ENCODE measurements at regions not wholly inside any gene's neighbourhood (a gene's known extent, or its start where the extent isn't known, plus 50 kb on each side); places are given as distances from the start of the nearest gene placed in this dataset.

DNA sequence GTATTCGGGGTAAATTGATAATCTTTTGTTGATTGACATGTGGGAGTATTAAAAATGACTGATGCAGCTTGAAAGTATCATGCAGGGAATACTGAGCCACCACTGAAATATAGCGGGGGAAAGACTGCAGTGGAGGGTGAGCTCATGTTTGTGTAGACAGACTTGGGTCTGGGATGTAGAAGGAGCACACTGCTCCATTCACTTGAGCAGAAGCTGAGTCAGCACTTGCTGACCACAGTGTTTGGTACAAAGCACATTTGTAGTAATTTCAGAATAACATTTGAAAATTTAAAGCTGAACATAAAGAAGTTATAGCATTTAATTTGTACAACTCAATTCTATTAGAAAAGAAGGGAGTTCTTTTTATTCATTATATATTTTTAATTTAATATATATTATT, 304.3 kb upstream of the PRICKLE1 start:
- Histone ChIP-seq H3K9me3 (no peaks in the 10 kb centered on the region; the same call in 1 of the 2 replicates), H3K36me3 (no peaks in the 10 kb centered on the region), H3K4me3 (ENCODE audit: low read depth, low read length) (no peak overlapping the region), H3K4me1 (no peaks in the 10 kb centered on the region), H3K27me3 (no peaks in the 10 kb centered on the region)
- TF ChIP-seq, protein P1, sequence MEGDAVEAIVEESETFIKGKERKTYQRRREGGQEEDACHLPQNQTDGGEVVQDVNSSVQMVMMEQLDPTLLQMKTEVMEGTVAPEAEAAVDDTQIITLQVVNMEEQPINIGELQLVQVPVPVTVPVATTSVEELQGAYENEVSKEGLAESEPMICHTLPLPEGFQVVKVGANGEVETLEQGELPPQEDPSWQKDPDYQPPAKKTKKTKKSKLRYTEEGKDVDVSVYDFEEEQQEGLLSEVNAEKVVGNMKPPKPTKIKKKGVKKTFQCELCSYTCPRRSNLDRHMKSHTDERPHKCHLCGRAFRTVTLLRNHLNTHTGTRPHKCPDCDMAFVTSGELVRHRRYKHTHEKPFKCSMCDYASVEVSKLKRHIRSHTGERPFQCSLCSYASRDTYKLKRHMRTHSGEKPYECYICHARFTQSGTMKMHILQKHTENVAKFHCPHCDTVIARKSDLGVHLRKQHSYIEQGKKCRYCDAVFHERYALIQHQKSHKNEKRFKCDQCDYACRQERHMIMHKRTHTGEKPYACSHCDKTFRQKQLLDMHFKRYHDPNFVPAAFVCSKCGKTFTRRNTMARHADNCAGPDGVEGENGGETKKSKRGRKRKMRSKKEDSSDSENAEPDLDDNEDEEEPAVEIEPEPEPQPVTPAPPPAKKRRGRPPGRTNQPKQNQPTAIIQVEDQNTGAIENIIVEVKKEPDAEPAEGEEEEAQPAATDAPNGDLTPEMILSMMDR (IDR thresholded peaks at IDR 0.05; ENCODE audit: low read depth, low read length): no peak
- DNase-seq: no peak

DNA sequence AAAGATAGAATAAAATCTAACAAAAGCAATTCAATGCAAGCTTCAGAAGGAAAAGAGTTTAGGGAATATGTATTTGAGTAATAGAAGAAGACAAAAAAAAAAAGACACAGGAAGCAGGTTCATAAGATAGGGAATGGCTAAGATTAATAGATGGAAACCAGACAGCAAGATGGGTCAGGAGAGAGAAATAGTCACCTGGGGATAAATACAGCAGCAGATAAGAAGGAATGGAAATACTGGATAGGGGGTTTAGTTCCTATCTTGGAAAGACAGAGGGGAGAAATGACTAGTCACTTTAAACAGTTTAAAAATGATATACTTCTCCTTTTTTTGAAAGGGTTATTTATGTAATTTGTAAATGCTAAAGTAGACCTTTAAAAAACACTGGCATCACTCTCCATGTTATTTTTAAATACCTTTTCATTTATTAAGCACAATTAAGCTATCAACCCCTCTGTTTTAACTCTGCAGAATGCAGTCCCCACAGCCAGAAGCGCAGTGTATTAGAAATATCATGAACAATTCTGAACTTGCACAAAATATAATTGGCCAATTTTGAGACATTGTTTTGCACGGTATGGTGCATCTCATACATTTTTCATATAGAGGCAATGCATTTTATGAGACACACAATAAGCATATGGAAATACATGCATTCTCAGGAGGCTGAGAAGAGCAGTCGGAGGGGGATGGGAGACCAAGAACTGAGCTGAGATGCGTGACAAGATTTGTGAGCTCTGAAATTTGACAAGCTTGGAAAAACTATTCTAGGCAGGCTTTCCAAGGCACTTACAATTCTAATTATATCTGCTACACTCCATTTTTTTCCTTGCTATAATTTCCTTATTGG, 303.4 kb upstream of the PRICKLE1 start:
- H3K4me1 ChIP-seq: no peaks in the 10 kb centered on the region
- no peaks in the 10 kb centered on the region for H3K36me3 ChIP-seq
- TF ChIP-seq, protein P1 (IDR thresholded peaks at IDR 0.05; ENCODE audit: low read depth, low read length): no peak
- DNase-seq: no peak
- no peaks in the 10 kb centered on the region for H3K27me3 ChIP-seq
- no peaks in the 10 kb centered on the region; the same call in 1 of the 2 replicates for H3K9me3 ChIP-seq
- no peak overlapping the region for H3K4me3 ChIP-seq (ENCODE audit: low read depth, low read length)

DNA sequence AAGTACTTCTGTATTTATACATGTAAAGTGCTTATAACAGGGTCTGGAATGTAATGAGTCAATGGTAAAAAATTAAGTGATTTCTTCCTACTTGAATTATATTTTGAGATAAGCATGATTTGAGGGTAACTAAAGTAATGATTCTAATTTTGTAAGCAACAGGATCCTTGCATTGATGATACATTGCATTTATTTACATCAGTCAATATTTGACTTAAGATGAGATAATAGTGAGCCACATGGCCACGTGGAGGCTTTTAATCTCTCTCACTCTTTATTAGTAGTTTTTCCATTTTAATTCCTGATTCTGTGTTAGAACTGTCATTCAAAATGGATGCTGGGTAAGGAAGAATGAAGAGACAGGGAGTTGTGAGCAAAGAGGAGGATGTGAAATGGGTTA, 298.1 kb upstream of the PRICKLE1 start:
- no peaks in the 10 kb centered on the region; the same call in 1 of the 2 replicates for H3K9me3 ChIP-seq
- H3K4me1 ChIP-seq: no peaks in the 10 kb centered on the region
- H3K4me3 ChIP-seq (ENCODE audit: low read depth, low read length): no peak overlapping the region
- TF ChIP-seq, protein P1 (IDR thresholded peaks at IDR 0.05; ENCODE audit: low read depth, low read length): no peak
- H3K27me3 ChIP-seq: no peaks in the 10 kb centered on the region
- DNase-seq: no peak
- no peaks in the 10 kb centered on the region for H3K36me3 ChIP-seq

DNA sequence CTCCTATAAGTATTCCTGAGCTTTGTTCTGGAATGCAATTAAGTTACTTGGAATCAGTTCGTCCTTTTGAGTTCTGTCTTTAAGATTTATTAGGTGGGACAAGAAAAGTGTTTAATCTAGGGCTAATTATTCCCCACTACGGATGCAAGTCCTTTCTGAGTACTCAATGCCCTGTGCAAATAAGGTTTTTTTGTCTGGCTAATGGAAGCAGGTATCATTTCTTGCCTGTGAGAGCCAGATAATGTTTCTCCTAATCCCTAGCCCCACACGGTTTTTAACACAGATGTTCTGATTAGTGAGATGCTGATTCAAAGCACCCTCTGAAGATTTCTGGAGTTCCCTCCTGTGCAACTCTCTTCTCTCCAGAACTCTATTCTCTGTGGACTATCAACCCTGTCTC, 296.6 kb upstream of the PRICKLE1 start:
- H3K4me1 ChIP-seq: no peaks in the 10 kb centered on the region
- H3K27me3 ChIP-seq: no peaks in the 10 kb centered on the region
- no peaks in the 10 kb centered on the region; the same call in 1 of the 2 replicates for H3K9me3 ChIP-seq
- no peaks in the 10 kb centered on the region for H3K36me3 ChIP-seq
- no peak overlapping the region for H3K4me3 ChIP-seq (ENCODE audit: low read depth, low read length)
- TF ChIP-seq, protein P1 (IDR thresholded peaks at IDR 0.05; ENCODE audit: low read depth, low read length): no peak
- DNase-seq: no peak

DNA sequence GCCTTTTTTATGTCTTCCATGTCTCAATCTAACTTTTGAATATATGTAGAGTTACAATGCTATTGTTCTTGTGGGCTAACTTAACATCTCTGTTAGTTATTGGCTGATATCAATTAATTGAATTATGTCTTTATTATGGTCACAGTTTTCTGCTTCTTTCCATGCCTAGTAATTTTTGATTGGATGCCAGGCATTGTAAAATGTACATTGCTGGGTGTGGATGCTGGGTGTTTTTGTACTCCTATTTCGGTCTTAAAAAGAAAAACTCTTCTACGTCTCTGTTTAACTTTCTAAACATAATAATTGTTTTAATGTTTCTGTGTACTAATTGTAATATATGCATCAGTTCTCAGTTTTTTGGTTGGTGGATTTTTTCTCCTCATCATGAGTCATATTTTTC, 296.1 kb upstream of the PRICKLE1 start:
- Histone ChIP-seq H3K27me3 (no peaks in the 10 kb centered on the region), H3K9me3 (no peaks in the 10 kb centered on the region; the same call in 1 of the 2 replicates), H3K36me3 (no peaks in the 10 kb centered on the region), H3K4me3 (ENCODE audit: low read depth, low read length) (no peak overlapping the region), H3K4me1 (no peaks in the 10 kb centered on the region)
- DNase-seq: no peak
- TF ChIP-seq, protein P1 (IDR thresholded peaks at IDR 0.05; ENCODE audit: low read depth, low read length): no peak

DNA sequence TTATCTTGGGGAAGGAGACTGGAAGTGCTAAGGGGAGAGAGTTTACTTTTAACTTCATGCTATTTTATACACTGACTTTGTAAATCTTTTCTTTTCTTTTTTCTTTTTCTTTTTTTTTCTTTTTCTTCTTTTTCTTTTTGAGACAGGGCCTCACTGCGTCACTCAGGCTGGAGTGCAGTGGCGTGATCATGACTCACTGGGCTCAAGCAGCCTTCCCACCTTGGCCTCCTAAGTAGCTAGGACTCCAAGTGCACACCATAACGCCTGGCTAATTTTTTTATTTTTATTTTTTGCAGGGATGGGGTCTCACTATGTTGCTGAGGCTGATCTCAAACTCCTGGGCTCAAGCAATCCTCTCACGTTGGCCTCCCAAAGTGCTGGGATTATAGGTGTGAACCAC, 294.6 kb upstream of the PRICKLE1 start:
- Histone ChIP-seq H3K36me3 (no peaks in the 10 kb centered on the region), H3K27me3 (no peaks in the 10 kb centered on the region), H3K4me1 (no peaks in the 10 kb centered on the region), H3K4me3 (ENCODE audit: low read depth, low read length) (no peak overlapping the region), H3K9me3 (no peaks in the 10 kb centered on the region; the same call in 1 of the 2 replicates)
- TF ChIP-seq, protein P1 (IDR thresholded peaks at IDR 0.05; ENCODE audit: low read depth, low read length): no peak
- DNase-seq: no peak

Measured in BE2C (cell line).